GM12878 (cell line): ENCODE measurements at regions not wholly inside any gene's neighbourhood (a gene's known extent, or its start where the extent isn't known, plus 50 kb on each side); places are given as distances from the start of the nearest gene placed in this dataset.

ENCODE experiments used
- ATAC-seq: fragments of 200-7000 bp; cut with Tn5 transposase; 3 replicates; pipeline ENCODE4 v1.9.1; 2020; ENCODE audit warnings: mild to moderate bottlenecking, moderate library complexity
- BruUV-seq: library from RNA; stranded (reverse); fragments of 400-500 nt; replicated peaks from 2 replicates; lab custom pipeline; 2021; lab: Mats Ljungman, UMichigan
- CTCF ChIA-PET: fragments of 300-600 bp; sonication (Branson Sonifier 250); formaldehyde crosslinking; extraction: SDS; loops from one replicate; lab custom pipeline; 2021; ENCODE audit warnings: inconsistent platforms; lab: Yijun Ruan, JAX
- POLR2A ChIA-PET: fragments of 350-600 bp; formaldehyde crosslinking; extraction: SDS; loops from one replicate; lab custom pipeline; 2021; ENCODE audit warnings: inconsistent platforms; lab: Charles Lee
- RAD21 ChIA-PET: fragments of 300-600 bp; sonication (Branson Sonifier 250); formaldehyde crosslinking; loops from one replicate; lab custom pipeline; 2023; ENCODE audit warnings: antibody characterized with exemption; ENCODE audit not compliant: unreplicated experiment; lab: Charles Lee
- SMC1A ChIA-PET: fragments of 300-600 bp; sonication (Branson Sonifier 250); formaldehyde crosslinking; loops from one replicate; lab custom pipeline; 2023; ENCODE audit not compliant: unreplicated experiment, uncharacterized antibody; lab: Charles Lee
- DNase-seq: peaks from one replicate; pipeline ENCODE4 v3.0.0-alpha.2; 2011; ENCODE audit warnings: low read depth, low spot score
- FAIRE-seq: peaks from 3 replicates; lab custom pipeline; 2011; peaks lifted over from hg19 to GRCh38; lab: Jason Lieb, UNC
- H2AFZ ChIP-seq: 2 replicates; pipeline ENCODE4 v1.6.0; 2011; ENCODE audit warnings: low read depth, low read length, control low read depth; ENCODE audit not compliant: control insufficient read depth
- H3K27ac ChIP-seq: 2 replicates; pipeline ENCODE4 v1.5.1; 2011; ENCODE audit warnings: control low read depth; ENCODE audit not compliant: control insufficient read depth, insufficient read depth
- H3K27me3 ChIP-seq, 2 experiments: replicated peaks in 1 of 2; 2 replicates each; pipeline versions ENCODE4 v1.6.0 to v1.6.1; 2011; ENCODE audit warnings: low read length in 1 of 2; ENCODE audit not compliant: control insufficient read depth in 2 of 2, insufficient read depth in 2 of 2
- H3K36me3 ChIP-seq, 2 experiments: 2 replicates each; pipeline ENCODE4 v1.5.1; 2011; ENCODE audit warnings: low read length in 1 of 2; ENCODE audit not compliant: control insufficient read depth in 2 of 2, insufficient read depth in 2 of 2
- H3K4me1 ChIP-seq: 2 replicates; pipeline ENCODE4 v1.6.1; 2011; ENCODE audit warnings: mild to moderate bottlenecking, low read length, moderate library complexity, mixed read lengths; ENCODE audit not compliant: control insufficient read depth, insufficient read depth
- H3K4me2 ChIP-seq: 2 replicates; pipeline ENCODE4 v1.6.0; 2011; ENCODE audit warnings: control low read depth; ENCODE audit not compliant: control insufficient read depth, insufficient read depth
- H3K4me3 ChIP-seq: fragments of 200-600 bp; sonication (generic); 2 replicates; pipeline ENCODE4 v1.5.1; 2016
- H3K79me2 ChIP-seq: 2 replicates; pipeline ENCODE4 v1.6.0; 2011; ENCODE audit warnings: low read length; ENCODE audit not compliant: control insufficient read depth, insufficient read depth
- H3K9ac ChIP-seq: 2 replicates; pipeline ENCODE4 v1.8.0; 2011; ENCODE audit warnings: low read length, control low read depth, mixed read lengths; ENCODE audit not compliant: control insufficient read depth, insufficient read depth
- H3K9me3 ChIP-seq: replicated peaks from 3 replicates; pipeline ENCODE4 v1.5.1; 2011; ENCODE audit warnings: mild to moderate bottlenecking, low read length; ENCODE audit not compliant: control insufficient read depth, insufficient read depth
- H4K20me1 ChIP-seq: 2 replicates; pipeline ENCODE4 v1.6.0; 2011; ENCODE audit not compliant: control insufficient read depth, insufficient read depth
- KAT2A ChIP-seq: conservative IDR thresholded peaks from 2 replicates; pipeline ENCODE4 v1.6.1; 2011; ENCODE audit warnings: low read depth, low read length; ENCODE audit not compliant: control insufficient read depth
- NR2C2 ChIP-seq: IDR thresholded peaks from 2 replicates; pipeline ENCODE4 v1.6.1; 2011; ENCODE audit warnings: borderline replicate concordance, low read depth; ENCODE audit not compliant: control insufficient read depth, insufficient read length
- POLR2AphosphoS5 ChIP-seq: IDR thresholded peaks from 2 replicates; pipeline ENCODE4 v1.6.1; 2011; ENCODE audit warnings: mild to moderate bottlenecking, low read length, inconsistent platforms
- SPI1 ChIP-seq: IDR thresholded peaks from 2 replicates; pipeline ENCODE4 v1.6.1; 2011; ENCODE audit warnings: low read depth, mild to moderate bottlenecking, low read length, moderate library complexity, borderline replicate concordance; ENCODE audit not compliant: insufficient read depth
- STAT1 ChIP-seq: fragments of 450-650 bp; conservative IDR thresholded peaks from 2 replicates; pipeline ENCODE4 v1.6.1; 2014; ENCODE audit warnings: antibody characterized with exemption, mild to moderate bottlenecking
- SUZ12 ChIP-seq: fragments of 200-600 bp; sonication (generic); IDR thresholded peaks from one replicate; pipeline ENCODE4 v1.6.1; 2018; ENCODE audit warnings: antibody characterized with exemption, mild to moderate bottlenecking; ENCODE audit not compliant: unreplicated experiment
- WGBS: methylation state at CpG from one replicate; pipeline ENCODE4 v1.1.6; 2016; ENCODE audit warnings: low lambda C conversion rate; ENCODE audit not compliant: insufficient replicate concordance, insufficient coverage; ENCODE audit errors: missing lambda C conversion rate; 5-methylcytosine and 5-hydroxymethylcytosine counted together
- in situ Hi-C: fragments of 300-500 bp; cut with MboI; formaldehyde crosslinking; loops from 9 replicates; pipeline ENCODE4 v1.14.3; 2018; ENCODE audit warnings: mixed read lengths
- intact Hi-C: fragments of 100-400 bp; cut with micrococcal nuclease; formaldehyde crosslinking; loops from one replicate; pipeline ENCODE4 v1.14.2; 2022; ENCODE audit not compliant: unreplicated experiment
- TF ChIP-seq, protein P1 (sequence below): fragments of 450-650 bp; IDR thresholded peaks from 2 replicates; pipeline ENCODE4 v1.6.1; 2016; ENCODE audit warnings: mild to moderate bottlenecking, moderate library complexity, borderline replicate concordance
- TF ChIP-seq, protein P2 (sequence below): fragments of 450-650 bp; IDR thresholded peaks from 2 replicates; pipeline ENCODE4 v1.6.1; 2018; ENCODE audit warnings: borderline replicate concordance, mild to moderate bottlenecking; ENCODE audit not compliant: partially characterized antibody
- TF ChIP-seq, protein P3 (sequence below): IDR thresholded peaks from 2 replicates; pipeline ENCODE4 v1.6.1; 2011; ENCODE audit warnings: low read depth, mild to moderate bottlenecking, low read length, moderate library complexity, borderline replicate concordance; ENCODE audit errors: extremely low read depth
- TF ChIP-seq, protein P4 (sequence below): IDR thresholded peaks from 2 replicates; pipeline ENCODE4 v1.6.1; 2011; ENCODE audit warnings: borderline replicate concordance, low read depth, mild to moderate bottlenecking, moderate library complexity, mixed read lengths, low read length; ENCODE audit not compliant: insufficient read depth; ENCODE audit errors: extremely low read length

DNA sequence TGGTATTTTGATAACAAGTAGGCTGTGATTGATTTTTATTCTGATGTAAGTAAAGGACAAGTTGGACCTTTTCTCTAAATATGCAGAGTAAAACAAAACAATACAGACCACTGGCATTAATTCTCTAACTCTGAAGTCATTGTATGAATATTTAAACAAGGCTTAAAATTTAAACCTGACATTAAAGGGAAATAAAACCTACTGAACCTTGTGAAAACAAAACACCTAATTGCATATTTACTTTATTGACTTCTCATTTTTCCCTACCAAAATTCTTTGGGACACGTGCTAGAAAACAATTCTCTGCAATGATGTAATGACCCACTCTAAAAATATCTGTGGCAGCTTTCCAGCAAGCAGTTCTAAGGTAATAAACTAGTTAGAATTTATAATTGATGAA, 369.7 kb upstream of the TRAM1L1 start:
- in situ Hi-C loops, result no loop called here
- 0% methylated on average over 1 of the region's 1 CpG for WGBS
- no peak for FAIRE-seq
- Histone ChIP-seq H3K4me2 (no peak overlapping the region), H3K4me1 (no peaks in the 10 kb centered on the region), H2AFZ (no peak overlapping the region), H3K9me3 (no peaks in the 10 kb centered on the region), H3K79me2 (no peaks in the 10 kb centered on the region), H3K36me3 (no peaks in the 10 kb centered on the region), H3K4me3 (no peak overlapping the region), H3K9ac (no peak overlapping the region), H3K27me3 (no peaks in the 10 kb centered on the region), H3K27ac (no peak overlapping the region), H4K20me1 (no peaks in the 10 kb centered on the region)
- ChIA-PET CTCF (no interaction called here), SMC1A (no interaction called here), POLR2A (no interaction called here), RAD21 (no interaction called here)
- ATAC-seq, result no peak
- DNase-seq, result no peak
- intact Hi-C loops, result no loop called here
- TF ChIP-seq NR2C2 (no peak), POLR2AphosphoS5 (no peak), KAT2A (no peak), SPI1 (no peak), STAT1 (no peak), SUZ12 (no peak)
- TF ChIP-seq, protein P1, sequence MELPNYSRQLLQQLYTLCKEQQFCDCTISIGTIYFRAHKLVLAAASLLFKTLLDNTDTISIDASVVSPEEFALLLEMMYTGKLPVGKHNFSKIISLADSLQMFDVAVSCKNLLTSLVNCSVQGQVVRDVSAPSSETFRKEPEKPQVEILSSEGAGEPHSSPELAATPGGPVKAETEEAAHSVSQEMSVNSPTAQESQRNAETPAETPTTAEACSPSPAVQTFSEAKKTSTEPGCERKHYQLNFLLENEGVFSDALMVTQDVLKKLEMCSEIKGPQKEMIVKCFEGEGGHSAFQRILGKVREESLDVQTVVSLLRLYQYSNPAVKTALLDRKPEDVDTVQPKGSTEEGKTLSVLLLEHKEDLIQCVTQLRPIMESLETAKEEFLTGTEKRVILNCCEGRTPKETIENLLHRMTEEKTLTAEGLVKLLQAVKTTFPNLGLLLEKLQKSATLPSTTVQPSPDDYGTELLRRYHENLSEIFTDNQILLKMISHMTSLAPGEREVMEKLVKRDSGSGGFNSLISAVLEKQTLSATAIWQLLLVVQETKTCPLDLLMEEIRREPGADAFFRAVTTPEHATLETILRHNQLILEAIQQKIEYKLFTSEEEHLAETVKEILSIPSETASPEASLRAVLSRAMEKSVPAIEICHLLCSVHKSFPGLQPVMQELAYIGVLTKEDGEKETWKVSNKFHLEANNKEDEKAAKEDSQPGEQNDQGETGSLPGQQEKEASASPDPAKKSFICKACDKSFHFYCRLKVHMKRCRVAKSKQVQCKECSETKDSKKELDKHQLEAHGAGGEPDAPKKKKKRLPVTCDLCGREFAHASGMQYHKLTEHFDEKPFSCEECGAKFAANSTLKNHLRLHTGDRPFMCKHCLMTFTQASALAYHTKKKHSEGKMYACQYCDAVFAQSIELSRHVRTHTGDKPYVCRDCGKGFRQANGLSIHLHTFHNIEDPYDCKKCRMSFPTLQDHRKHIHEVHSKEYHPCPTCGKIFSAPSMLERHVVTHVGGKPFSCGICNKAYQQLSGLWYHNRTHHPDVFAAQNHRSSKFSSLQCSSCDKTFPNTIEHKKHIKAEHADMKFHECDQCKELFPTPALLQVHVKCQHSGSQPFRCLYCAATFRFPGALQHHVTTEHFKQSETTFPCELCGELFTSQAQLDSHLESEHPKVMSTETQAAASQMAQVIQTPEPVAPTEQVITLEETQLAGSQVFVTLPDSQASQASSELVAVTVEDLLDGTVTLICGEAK, result no peak
- TF ChIP-seq, protein P2, sequence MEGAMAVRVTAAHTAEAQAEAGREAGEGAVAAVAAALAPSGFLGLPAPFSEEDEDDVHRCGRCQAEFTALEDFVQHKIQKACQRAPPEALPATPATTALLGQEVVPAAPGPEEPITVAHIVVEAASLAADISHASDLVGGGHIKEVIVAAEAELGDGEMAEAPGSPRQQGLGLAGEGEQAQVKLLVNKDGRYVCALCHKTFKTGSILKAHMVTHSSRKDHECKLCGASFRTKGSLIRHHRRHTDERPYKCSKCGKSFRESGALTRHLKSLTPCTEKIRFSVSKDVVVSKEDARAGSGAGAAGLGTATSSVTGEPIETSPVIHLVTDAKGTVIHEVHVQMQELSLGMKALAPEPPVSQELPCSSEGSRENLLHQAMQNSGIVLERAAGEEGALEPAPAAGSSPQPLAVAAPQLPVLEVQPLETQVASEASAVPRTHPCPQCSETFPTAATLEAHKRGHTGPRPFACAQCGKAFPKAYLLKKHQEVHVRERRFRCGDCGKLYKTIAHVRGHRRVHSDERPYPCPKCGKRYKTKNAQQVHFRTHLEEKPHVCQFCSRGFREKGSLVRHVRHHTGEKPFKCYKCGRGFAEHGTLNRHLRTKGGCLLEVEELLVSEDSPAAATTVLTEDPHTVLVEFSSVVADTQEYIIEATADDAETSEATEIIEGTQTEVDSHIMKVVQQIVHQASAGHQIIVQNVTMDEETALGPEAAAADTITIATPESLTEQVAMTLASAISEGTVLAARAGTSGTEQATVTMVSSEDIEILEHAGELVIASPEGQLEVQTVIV, result no peak
- TF ChIP-seq, protein P3, sequence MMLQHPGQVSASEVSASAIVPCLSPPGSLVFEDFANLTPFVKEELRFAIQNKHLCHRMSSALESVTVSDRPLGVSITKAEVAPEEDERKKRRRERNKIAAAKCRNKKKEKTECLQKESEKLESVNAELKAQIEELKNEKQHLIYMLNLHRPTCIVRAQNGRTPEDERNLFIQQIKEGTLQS, result no peak
- TF ChIP-seq, protein P4, sequence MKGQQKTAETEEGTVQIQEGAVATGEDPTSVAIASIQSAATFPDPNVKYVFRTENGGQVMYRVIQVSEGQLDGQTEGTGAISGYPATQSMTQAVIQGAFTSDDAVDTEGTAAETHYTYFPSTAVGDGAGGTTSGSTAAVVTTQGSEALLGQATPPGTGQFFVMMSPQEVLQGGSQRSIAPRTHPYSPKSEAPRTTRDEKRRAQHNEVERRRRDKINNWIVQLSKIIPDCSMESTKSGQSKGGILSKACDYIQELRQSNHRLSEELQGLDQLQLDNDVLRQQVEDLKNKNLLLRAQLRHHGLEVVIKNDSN, result no peak
- no TSS peak for BruUV-seq
